H9 (cell line): ENCODE measurements at regions not wholly inside any gene's neighbourhood (a gene's known extent, or its start where the extent isn't known, plus 50 kb on each side); places are given as distances from the start of the nearest gene placed in this dataset.

Source experiments
- DNase-seq: peaks from one replicate; pipeline ENCODE4 v3.0.0-alpha.2; 2017
- H2AFZ ChIP-seq: one replicate; pipeline ENCODE4 v1.6.1; 2013; ENCODE audit warnings: mild to moderate bottlenecking, low read length, control low read depth, moderate library complexity
- H2AK5ac ChIP-seq: 2 replicates; pipeline ENCODE4 v1.6.1; 2013; ENCODE audit warnings: low read length, control low read depth, mixed read lengths; ENCODE audit not compliant: insufficient read length
- H2BK120ac ChIP-seq: one replicate; pipeline ENCODE4 v1.6.1; 2013; ENCODE audit warnings: low read depth, mild to moderate bottlenecking, low read length, control low read depth, inconsistent platforms; ENCODE audit not compliant: poor library complexity, severe bottlenecking
- H2BK12ac ChIP-seq: 2 replicates; pipeline ENCODE4 v1.6.1; 2013; ENCODE audit warnings: low read length, control low read depth, mixed read lengths, low read depth; ENCODE audit not compliant: insufficient read length
- H2BK15ac ChIP-seq: 2 replicates; pipeline ENCODE4 v1.6.1; 2013; ENCODE audit warnings: low read depth, low read length, control low read depth
- H2BK20ac ChIP-seq: one replicate; pipeline ENCODE4 v1.6.1; 2013; ENCODE audit warnings: low read depth, mild to moderate bottlenecking, low read length, control low read depth, inconsistent platforms; ENCODE audit not compliant: poor library complexity, severe bottlenecking
- H2BK5ac ChIP-seq: 2 replicates; pipeline ENCODE4 v1.6.1; 2013; ENCODE audit warnings: low read length, control low read depth, mixed read lengths; ENCODE audit not compliant: insufficient read length
- H3K14ac ChIP-seq: 2 replicates; pipeline ENCODE4 v1.6.1; 2013; ENCODE audit warnings: low read length, control low read depth; ENCODE audit not compliant: insufficient read depth
- H3K18ac ChIP-seq: 2 replicates; pipeline ENCODE4 v1.6.1; 2013; ENCODE audit warnings: low read depth, mild to moderate bottlenecking, mixed read lengths, low read length, control low read depth; ENCODE audit not compliant: insufficient read length
- H3K23ac ChIP-seq: 2 replicates; pipeline ENCODE4 v1.6.1; 2013; ENCODE audit warnings: low read length, control low read depth, mixed read lengths, low read depth; ENCODE audit not compliant: insufficient read length
- H3K23me2 ChIP-seq: 2 replicates; pipeline ENCODE4 v1.6.1; 2013; ENCODE audit warnings: low read depth, mild to moderate bottlenecking, mixed read lengths, low read length, control low read depth; ENCODE audit not compliant: insufficient read length, poor library complexity, severe bottlenecking
- H3K27ac ChIP-seq: 2 replicates; pipeline ENCODE4 v1.5.1; 2013; ENCODE audit warnings: low read length, control low read depth, mixed read lengths, low read depth; ENCODE audit not compliant: insufficient read length
- H3K27me3 ChIP-seq: 2 replicates; pipeline ENCODE4 v1.6.1; 2013; ENCODE audit warnings: low read length, control low read depth, inconsistent platforms; ENCODE audit not compliant: insufficient read depth
- H3K4ac ChIP-seq: 2 replicates; pipeline ENCODE4 v1.6.1; 2013; ENCODE audit warnings: low read depth, mild to moderate bottlenecking, control low read depth, inconsistent platforms, low read length, moderate library complexity
- H3K4me1 ChIP-seq: 2 replicates; pipeline ENCODE4 v1.6.1; 2013; ENCODE audit warnings: low read length, control low read depth, inconsistent platforms; ENCODE audit not compliant: insufficient read depth
- H3K4me2 ChIP-seq: 2 replicates; pipeline ENCODE4 v1.6.1; 2013; ENCODE audit warnings: low read length, control low read depth, mixed read lengths; ENCODE audit not compliant: insufficient read length, insufficient read depth
- H3K56ac ChIP-seq: 2 replicates; pipeline ENCODE4 v1.6.1; 2013; ENCODE audit warnings: low read depth, mild to moderate bottlenecking, mixed read lengths, low read length, control low read depth; ENCODE audit not compliant: insufficient read length
- H3K79me1 ChIP-seq: 2 replicates; pipeline ENCODE4 v1.6.1; 2013; ENCODE audit warnings: low read depth, mild to moderate bottlenecking, moderate library complexity, low read length, control low read depth, inconsistent platforms; ENCODE audit not compliant: insufficient read depth, poor library complexity, severe bottlenecking
- H3K79me2 ChIP-seq: 2 replicates; pipeline ENCODE4 v1.6.1; 2013; ENCODE audit warnings: low read length, control low read depth, inconsistent platforms; ENCODE audit not compliant: insufficient read depth
- H3K9ac ChIP-seq: 2 replicates; pipeline ENCODE4 v1.6.1; 2013; ENCODE audit warnings: low read length, control low read depth, mixed read lengths; ENCODE audit not compliant: insufficient read length; ENCODE audit errors: extremely low read depth
- H3K9me3 ChIP-seq: one replicate; pipeline ENCODE4 v1.6.1; 2013; ENCODE audit warnings: low read depth, low read length, inconsistent platforms; ENCODE audit not compliant: control insufficient read depth
- H3T11ph ChIP-seq: one replicate; pipeline ENCODE4 v1.6.1; 2013; ENCODE audit warnings: mild to moderate bottlenecking, low read length, control low read depth, inconsistent platforms
- H4K20me1 ChIP-seq: one replicate; pipeline ENCODE4 v1.6.1; 2013; ENCODE audit not compliant: control insufficient read depth, insufficient read length, insufficient read depth
- H4K5ac ChIP-seq: 2 replicates; pipeline ENCODE4 v1.6.1; 2013; ENCODE audit warnings: low read depth, mild to moderate bottlenecking, mixed read lengths, low read length, control low read depth; ENCODE audit not compliant: insufficient read length
- H4K8ac ChIP-seq: replicated peaks from 2 replicates; pipeline ENCODE4 v1.6.1; 2013; ENCODE audit warnings: low read length, control low read depth, mixed read lengths, low read depth; ENCODE audit not compliant: insufficient read length
- H4K91ac ChIP-seq: 2 replicates; pipeline ENCODE4 v1.6.1; 2013; ENCODE audit warnings: low read depth, mild to moderate bottlenecking, moderate library complexity, mixed read lengths, low read length, control low read depth; ENCODE audit not compliant: insufficient read length
- H3K27ac Mint-ChIP-seq, 3 experiments: 2 replicates in 2 of 3; 3 replicates in 1 of 3; pipeline ENCODE4 v1.8.0; 2020 to 2021; ENCODE audit warnings: mixed read lengths in 3 of 3, mild to moderate bottlenecking in 1 of 3, moderate library complexity in 1 of 3
- H3K27me3 Mint-ChIP-seq: 2 replicates; pipeline ENCODE4 v1.8.0; 2021; ENCODE audit warnings: low read depth, mild to moderate bottlenecking, moderate library complexity, mixed read lengths
- H3K36me3 Mint-ChIP-seq, 3 experiments: 2 replicates in 2 of 3; 3 replicates in 1 of 3; pipeline ENCODE4 v1.8.0; 2020 to 2021; ENCODE audit warnings: low read depth in 3 of 3, mixed read lengths in 3 of 3; ENCODE audit not compliant: insufficient read depth in 1 of 3
- H3K4me1 Mint-ChIP-seq, 2 experiments: 2 replicates each; pipeline ENCODE4 v1.8.0; 2020; ENCODE audit warnings: mixed read lengths in 2 of 2
- H3K4me3 Mint-ChIP-seq, 2 experiments: 2 replicates in 1 of 2; 3 replicates in 1 of 2; pipeline ENCODE4 v1.8.0; 2020 to 2021; ENCODE audit warnings: mild to moderate bottlenecking in 2 of 2, mixed read lengths in 2 of 2, moderate library complexity in 1 of 2
- H3K9me3 Mint-ChIP-seq, 2 experiments: 2 replicates in 1 of 2; 3 replicates in 1 of 2; pipeline ENCODE4 v1.8.0; 2020; ENCODE audit warnings: mild to moderate bottlenecking in 2 of 2, mixed read lengths in 2 of 2, moderate library complexity in 1 of 2
- TF ChIP-seq, protein P1 (sequence below): fragments of 200-600 bp; sonication (generic); conservative IDR thresholded peaks from 3 replicates; pipeline ENCODE4 v1.8.0; 2021; ENCODE audit warnings: antibody characterized with exemption, mild to moderate bottlenecking

- H3K9ac ChIP-seq: no peak overlapping the region
- no peaks in the 10 kb centered on the region for H3K79me1 ChIP-seq
- no peaks in the 10 kb centered on the region for H3K9me3 ChIP-seq
- TF ChIP-seq, protein P1, sequence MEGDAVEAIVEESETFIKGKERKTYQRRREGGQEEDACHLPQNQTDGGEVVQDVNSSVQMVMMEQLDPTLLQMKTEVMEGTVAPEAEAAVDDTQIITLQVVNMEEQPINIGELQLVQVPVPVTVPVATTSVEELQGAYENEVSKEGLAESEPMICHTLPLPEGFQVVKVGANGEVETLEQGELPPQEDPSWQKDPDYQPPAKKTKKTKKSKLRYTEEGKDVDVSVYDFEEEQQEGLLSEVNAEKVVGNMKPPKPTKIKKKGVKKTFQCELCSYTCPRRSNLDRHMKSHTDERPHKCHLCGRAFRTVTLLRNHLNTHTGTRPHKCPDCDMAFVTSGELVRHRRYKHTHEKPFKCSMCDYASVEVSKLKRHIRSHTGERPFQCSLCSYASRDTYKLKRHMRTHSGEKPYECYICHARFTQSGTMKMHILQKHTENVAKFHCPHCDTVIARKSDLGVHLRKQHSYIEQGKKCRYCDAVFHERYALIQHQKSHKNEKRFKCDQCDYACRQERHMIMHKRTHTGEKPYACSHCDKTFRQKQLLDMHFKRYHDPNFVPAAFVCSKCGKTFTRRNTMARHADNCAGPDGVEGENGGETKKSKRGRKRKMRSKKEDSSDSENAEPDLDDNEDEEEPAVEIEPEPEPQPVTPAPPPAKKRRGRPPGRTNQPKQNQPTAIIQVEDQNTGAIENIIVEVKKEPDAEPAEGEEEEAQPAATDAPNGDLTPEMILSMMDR: no peak
- no peak overlapping the region for H3K18ac ChIP-seq
- H2BK120ac ChIP-seq: no peak overlapping the region
- no peak overlapping the region for H2AFZ ChIP-seq
- H2AK5ac ChIP-seq: no peak overlapping the region
- H3K27ac ChIP-seq: no peak overlapping the region
- Mint-ChIP-seq H3K27ac (no peak overlapping the region), H3K27me3 (no peaks in the 10 kb centered on the region; the same call in 1 of the 2 replicates), H3K4me1 (no peaks in the 10 kb centered on the region), H3K9me3 (no peaks in the 10 kb centered on the region; a peak in 1 of 5 replicates), H3K36me3 (no peaks in the 10 kb centered on the region), H3K4me3 (no peak overlapping the region)
- no peak overlapping the region for H2BK12ac ChIP-seq
- no peak overlapping the region for H4K91ac ChIP-seq
- H4K8ac ChIP-seq: no peak overlapping the region
- H4K20me1 ChIP-seq: no peaks in the 10 kb centered on the region
- H3K4me1 ChIP-seq: no peaks in the 10 kb centered on the region
- H2BK5ac ChIP-seq: no peak overlapping the region
- H3K4me2 ChIP-seq: no peak overlapping the region
- H3T11ph ChIP-seq: no peak overlapping the region
- H2BK15ac ChIP-seq: no peak overlapping the region
- H3K23me2 ChIP-seq: no peaks in the 10 kb centered on the region
- H3K56ac ChIP-seq: no peak overlapping the region
- DNase-seq: no peak
- H3K4ac ChIP-seq: no peak overlapping the region
- H3K79me2 ChIP-seq: no peaks in the 10 kb centered on the region
- H2BK20ac ChIP-seq: no peak overlapping the region
- H3K27me3 ChIP-seq: no peaks in the 10 kb centered on the region
- H3K14ac ChIP-seq: no peak overlapping the region
- no peak overlapping the region for H3K23ac ChIP-seq
- no peak overlapping the region for H4K5ac ChIP-seq
These were observed 310.0 kb downstream of the EDEM1 start for GRCh38 chr3:5497497-5497896.
